A549 (cell line): ENCODE measurements at regions not wholly inside any gene's neighbourhood (a gene's known extent, or its start where the extent isn't known, plus 50 kb on each side); places are given as distances from the start of the nearest gene placed in this dataset.

ENCODE experiments used
- EP300 ChIP-seq, 2 experiments: fragments of >200 bp; sonication (Bioruptor Twin); formaldehyde crosslinking; IDR thresholded peaks; 2 replicates in 1 of 2; 3 replicates in 1 of 2; pipeline ENCODE4 v1.6.1; 2016 to 2017
- SREBF2 ChIP-seq: fragments of 450-650 bp; IDR thresholded peaks from 2 replicates; pipeline ENCODE4 v1.6.1; 2014; ENCODE audit warnings: mild to moderate bottlenecking, moderate library complexity
- TF ChIP-seq, protein P1 (sequence below): fragments of >200 bp; sonication (Bioruptor Twin); formaldehyde crosslinking; IDR thresholded peaks from 3 replicates; pipeline ENCODE4 v1.6.1; 2016

- TF ChIP-seq, protein P1, sequence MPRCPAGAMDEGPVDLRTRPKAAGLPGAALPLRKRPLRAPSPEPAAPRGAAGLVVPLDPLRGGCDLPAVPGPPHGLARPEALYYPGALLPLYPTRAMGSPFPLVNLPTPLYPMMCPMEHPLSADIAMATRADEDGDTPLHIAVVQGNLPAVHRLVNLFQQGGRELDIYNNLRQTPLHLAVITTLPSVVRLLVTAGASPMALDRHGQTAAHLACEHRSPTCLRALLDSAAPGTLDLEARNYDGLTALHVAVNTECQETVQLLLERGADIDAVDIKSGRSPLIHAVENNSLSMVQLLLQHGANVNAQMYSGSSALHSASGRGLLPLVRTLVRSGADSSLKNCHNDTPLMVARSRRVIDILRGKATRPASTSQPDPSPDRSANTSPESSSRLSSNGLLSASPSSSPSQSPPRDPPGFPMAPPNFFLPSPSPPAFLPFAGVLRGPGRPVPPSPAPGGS, result no peak
- TF ChIP-seq SREBF2 (no peak), EP300 (IDR thresholded peaks at IDR 0.05) (no peak)
These were observed 615.4 kb upstream of the B3GAT1 start for GRCh38 chr11:135027461-135027860.
